Occipital lobe (tissue), 1 donor: ENCODE measurements at regions not wholly inside any gene's neighbourhood (a gene's known extent, or its start where the extent isn't known, plus 50 kb on each side); places are given as distances from the start of the nearest gene placed in this dataset.
"Not testable (repeated sequence)": the region's sequence is repeated elsewhere in the genome, so short reads cannot be mapped to it uniquely, and the experiment has no call there.

Experiments used
- DNase-seq: peaks from one replicate; lab custom pipeline; 2025; lab: John Stamatoyannopoulos, UW

DNA sequence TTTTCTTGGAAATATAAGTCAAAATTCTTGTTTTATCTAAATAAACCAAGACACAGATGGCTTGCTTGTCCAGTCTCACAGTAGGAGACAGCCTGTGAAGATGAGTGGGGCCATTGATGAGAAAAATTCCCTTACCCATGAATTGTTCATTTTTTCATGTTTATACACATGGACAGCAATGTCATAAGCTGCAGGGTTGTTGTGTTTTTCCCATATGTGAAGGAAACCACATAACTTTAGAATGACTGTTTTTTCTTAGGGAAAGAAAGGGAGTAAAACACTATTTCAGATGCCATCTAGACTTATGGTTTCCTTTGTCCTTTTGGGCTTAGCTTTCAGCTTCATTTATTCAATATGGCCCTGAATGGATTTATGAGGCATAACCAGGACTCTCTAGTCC lies 622.5 kb upstream of the NR5A2 start:
- no peak for DNase-seq

GRCh38 chr1:199405634-199406196 lies 621.8 kb upstream of the NR5A2 start:
- no peak for DNase-seq

GRCh38 chr1:199410462-199410861 lies 617.0 kb upstream of the NR5A2 start:
- DNase-seq, result no peak

- DNase-seq, result no peak
Measured at GRCh38 chr1:199411506-199411905, 616.0 kb upstream of the NR5A2 start.

GRCh38 chr1:199422206-199422605 lies 605.3 kb upstream of the NR5A2 start:
- no peak for DNase-seq

DNA sequence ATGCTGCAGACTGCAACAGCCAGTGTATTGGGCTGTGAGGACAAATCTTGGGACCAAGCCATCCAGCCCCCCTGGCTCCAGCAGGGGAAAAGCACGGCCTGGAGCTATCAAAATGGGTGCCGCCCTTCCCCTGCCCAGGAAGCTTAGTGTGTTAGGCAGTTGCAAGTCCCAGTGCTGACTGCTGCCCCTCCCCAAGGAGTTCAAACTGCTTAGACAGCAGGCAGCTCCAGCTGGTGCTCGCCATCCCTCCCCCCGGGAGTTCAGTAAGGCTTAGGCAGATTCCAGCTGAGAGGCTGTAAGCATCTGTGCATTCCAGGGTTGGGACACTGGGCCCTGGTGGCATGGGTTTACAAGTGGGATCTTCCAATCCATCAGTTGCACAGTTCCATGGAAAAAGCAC lies 579.6 kb upstream of the NR5A2 start:
- DNase-seq, result no peak

- DNase-seq, result no peak
Measured at GRCh38 chr1:199448646-199449045, 578.9 kb upstream of the NR5A2 start.

DNA sequence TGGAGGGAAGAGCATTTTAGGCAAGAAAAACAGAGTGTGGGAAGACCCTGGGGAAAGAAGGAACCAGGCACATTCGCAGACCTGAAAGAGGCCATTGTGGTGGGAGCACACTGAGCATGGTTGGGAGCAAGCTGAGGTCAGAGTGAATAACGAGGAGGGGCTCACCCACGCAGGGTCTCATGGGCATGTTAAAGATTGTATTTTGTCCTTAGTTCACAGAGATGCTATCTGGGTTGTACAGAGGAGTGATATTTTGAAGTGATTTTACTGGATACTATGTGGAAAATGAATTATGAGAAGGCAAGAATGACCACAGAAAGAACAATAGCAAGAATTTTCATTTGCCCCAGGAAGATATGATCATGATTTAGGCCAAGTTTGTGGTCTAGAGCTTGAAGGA lies 578.3 kb upstream of the NR5A2 start:
- no peak for DNase-seq

GRCh38 chr1:199449681-199450080 lies 577.8 kb upstream of the NR5A2 start:
- no peak for DNase-seq

DNA sequence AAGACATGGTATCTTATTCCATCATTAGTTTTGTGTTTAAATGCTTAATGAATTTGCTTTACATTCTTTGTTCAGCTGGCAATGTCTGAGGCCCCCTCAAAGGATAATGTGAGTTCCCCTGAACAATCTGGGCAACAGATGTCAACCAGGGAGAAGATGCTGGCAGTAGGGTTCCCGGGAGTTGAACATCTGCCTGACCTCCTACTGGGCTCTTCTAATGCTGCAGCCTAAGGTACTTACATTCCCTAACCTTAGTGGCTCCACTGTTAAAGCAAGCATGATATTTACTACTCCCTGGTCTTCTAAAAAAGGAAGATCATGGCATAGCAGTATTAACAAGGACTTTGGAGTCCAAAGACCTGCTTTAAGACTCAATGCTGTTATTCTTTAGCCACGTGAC lies 574.9 kb upstream of the NR5A2 start:
- no peak for DNase-seq

GRCh38 chr1:199453723-199454122 lies 573.8 kb upstream of the NR5A2 start:
- no peak for DNase-seq

DNA sequence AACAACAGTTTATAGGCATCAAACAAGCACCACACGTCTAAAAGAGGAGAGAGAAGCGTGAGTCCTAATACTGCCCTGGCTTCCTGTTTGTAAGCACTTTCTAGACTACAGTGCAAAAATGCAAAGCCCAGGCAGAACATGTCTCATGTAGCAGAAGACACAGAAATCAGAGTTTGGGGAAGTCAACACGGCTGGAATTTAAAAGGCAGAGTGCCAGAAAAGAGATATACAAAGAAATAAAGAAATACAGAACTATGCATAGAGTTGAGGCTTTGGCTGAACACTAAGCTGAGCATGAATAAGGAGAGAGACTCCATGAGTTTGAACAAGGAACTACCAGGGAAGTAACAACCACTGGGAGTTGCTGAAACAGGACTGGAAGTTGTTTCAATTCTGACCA lies 566.6 kb upstream of the NR5A2 start:
- no peak for DNase-seq

DNA sequence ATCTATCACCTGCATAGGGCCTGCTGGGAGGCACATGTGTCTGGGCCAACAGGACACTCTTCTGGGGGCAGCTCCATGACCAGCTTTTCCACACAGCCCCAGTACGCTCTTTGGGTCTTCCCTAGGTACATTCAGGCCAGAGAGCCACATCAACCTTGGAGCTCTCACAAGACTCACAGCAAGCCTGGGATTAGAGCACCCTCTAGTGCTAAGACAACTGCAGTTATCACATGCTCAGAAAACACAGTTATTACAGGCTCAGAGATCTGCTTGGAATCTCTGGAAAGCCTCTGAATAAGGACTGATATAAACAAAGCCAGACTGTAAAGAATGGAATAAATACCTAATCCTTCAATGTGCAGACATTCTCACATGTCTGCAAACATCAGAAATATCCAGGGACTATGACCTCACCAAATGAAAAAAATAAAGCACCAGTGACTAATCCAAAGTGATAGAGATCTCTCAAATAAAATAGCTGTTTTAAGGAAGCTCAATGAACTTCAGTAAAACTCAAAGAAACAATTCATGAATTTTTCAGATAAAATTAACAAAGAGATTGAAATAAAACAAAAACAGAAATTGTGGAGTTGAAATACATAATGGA lies 563.9 kb upstream of the NR5A2 start:
- DNase-seq, result no peak

DNA sequence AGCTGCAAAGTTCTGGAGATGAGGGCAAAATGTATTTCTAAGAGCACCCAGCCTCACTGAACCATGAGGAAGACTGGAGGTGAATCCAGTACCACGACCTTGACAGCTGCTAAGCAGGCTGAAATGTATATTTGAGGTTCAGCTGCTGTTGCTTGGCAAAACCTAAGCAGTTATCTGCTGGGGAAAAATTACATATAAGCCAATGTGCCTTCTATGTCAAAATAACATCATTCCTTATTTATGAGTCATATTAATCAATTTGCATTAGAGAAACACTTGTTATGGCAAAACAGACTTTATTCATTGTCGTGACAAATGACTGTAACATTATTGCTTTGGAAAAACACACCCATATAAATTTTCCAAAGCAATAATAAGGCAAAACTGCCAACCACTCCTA lies 560.5 kb upstream of the NR5A2 start:
- no peak for DNase-seq

GRCh38 chr1:199472018-199472417 lies 555.5 kb upstream of the NR5A2 start:
- DNase-seq, result no peak

- no peak for DNase-seq
Measured at GRCh38 chr1:199472978-199473377, 554.5 kb upstream of the NR5A2 start.

- DNase-seq, result no peak
Measured at GRCh38 chr1:199474738-199475137, 552.8 kb upstream of the NR5A2 start.

DNA sequence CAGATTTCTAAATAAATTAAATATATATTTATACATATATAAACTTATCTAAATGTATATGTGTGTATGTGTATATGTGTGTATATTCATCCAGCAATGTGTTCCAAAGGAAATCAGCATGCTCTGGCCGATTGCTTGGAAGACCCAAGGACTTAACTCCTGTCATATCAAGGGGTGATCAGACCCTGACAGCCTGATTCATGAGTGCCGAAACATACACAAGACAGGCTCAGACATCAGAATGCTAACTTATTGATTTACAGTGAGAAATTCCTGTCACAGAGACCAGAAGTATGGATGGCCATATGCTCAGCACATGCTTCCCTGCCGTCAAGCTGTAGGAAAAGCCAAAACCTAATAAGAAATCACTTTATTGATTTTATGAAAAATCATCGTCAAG lies 545.1 kb upstream of the NR5A2 start:
- DNase-seq, result no peak

DNA sequence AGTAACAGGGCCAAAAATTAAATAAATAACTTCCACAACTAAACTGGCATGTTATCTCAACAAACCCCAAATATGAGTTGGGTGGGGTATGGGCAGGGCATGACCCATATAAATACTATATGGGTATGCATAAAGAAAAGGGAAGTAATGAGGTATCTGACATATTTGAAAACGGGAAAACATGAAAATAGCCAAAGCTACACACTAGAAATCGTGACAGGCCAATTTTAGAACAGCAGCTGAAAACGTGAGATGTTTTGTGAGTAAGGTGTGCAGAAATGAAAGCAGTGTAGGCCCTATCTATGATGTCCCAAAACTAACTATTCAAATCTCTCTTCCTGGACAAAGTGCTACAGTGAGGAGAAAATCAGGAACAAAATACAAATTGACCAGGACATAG lies 537.9 kb upstream of the NR5A2 start:
- DNase-seq, result no peak

DNA sequence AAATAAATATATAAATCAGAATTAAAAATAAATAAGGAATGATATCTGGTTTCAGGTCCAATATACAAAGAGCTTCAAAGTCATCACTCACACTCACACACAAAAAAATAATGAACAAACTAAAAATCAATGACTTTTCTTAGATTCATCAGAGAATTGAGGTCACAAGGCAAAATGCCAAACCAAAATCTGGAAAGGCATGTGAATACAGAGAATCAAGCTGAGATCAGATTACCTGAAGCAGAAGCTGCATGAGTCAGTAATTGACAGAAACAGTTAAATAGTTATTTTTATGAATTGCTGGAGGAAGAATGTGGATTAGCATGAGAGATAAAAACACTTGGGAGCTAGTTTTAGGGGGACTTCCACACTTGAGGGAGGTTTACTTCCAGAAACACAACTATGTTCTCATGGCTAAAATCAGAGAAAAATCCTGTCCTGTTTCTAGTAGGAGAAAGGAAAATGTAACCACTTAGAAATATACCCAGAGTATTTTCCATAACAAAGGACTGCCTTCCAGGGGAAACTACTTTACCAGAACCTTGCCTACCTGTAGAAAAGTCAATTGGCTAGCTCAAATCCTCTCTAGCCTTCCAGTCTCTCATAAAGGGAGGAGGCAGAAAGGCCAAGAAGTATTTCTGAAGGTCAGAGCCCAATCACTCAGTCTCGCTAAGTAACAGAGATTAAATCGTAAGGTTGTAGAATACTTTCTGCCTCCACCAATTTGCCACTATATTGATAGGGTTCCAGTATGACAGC lies 536.6 kb upstream of the NR5A2 start:
- DNase-seq, result no peak

DNA sequence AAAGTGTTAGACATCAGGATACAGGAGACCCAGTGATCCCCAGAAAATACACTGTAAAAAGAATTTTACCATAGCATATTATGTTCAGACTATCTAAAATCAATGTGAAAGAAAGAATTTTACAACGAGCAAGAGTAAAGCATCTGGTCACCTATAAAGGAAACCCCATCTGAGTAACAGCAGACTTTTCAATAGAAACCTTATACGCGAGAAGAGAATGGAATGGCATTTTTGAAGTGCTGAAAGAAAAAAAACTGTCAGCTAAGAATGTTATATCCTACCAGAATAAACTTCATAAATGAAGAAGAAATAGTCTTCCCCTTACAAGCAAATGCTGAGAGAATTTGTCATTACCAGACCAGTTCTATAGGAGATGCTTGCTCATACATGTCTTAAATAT lies 532.1 kb upstream of the NR5A2 start:
- DNase-seq, result no peak

DNA sequence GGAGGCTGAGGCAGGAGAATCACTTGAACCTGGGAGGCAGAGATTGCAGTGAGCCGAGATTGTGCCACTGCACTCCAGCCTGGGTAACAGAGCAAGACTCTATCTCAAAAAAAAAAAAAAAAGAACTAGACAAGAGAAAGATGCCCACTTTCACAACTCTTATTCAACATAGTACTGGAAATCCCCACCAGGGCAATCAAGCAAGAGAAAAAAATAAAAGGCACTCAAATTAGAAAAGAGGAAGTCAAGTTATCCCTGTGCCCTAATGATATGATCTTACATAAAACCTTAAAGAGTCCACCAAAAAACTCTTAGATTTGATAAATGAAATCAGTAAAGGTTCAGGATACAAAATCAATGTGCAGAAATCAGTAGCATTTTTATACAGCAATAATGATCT lies 528.7 kb upstream of the NR5A2 start:
- not testable (repeated sequence) for DNase-seq

DNA sequence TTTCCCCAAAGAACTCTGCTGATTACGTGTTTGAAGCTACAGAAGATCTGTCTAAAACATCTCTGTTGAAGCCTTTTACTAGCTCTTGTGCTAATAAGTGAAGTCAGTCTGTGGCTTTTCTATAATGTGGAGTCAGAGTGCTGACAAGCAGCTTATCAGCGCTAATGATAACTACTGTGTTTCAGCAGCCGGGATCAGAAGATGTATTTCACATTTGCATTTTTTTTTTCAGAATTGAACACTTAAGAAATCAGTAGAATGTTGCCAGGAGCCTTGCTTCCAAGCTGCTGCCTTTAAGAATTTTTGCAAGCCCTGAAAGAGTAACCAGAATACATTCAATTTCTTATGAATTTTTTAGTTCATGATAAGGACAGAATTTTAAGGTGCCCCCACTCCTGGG lies 519.4 kb upstream of the NR5A2 start:
- DNase-seq, result no peak
